H1 (cell line): ENCODE measurements at regions not wholly inside any gene's neighbourhood (a gene's known extent, or its start where the extent isn't known, plus 50 kb on each side); places are given as distances from the start of the nearest gene placed in this dataset.

Source experiments
- ATF2 ChIP-seq: IDR thresholded peaks from 2 replicates; pipeline ENCODE4 v1.6.1; 2012; ENCODE audit warnings: low read length, inconsistent platforms
- CHD2 ChIP-seq: IDR thresholded peaks from 2 replicates; pipeline ENCODE4 v1.6.1; 2012; ENCODE audit warnings: low read length, improper control_type of control experiment
- GTF2F1 ChIP-seq: IDR thresholded peaks from 2 replicates; pipeline ENCODE4 v1.6.1; 2012; ENCODE audit warnings: low read depth, low read length, improper control_type of control experiment, borderline replicate concordance
- TAF7 ChIP-seq: optimal IDR thresholded peaks from 2 replicates; pipeline ENCODE3; 2011; ENCODE audit warnings: low read depth, mild to moderate bottlenecking, inconsistent platforms, low read length, moderate library complexity, borderline replicate concordance

GRCh38 chr5:135242866-135243555 is 156.0 kb downstream of the MACROH2A1 start (continued):
- TF ChIP-seq GTF2F1 (no peak), CHD2 (no peak), TAF7 (no peak), ATF2 (no peak)
